NCI-H748 (cell line): ENCODE measurements at regions not wholly inside any gene's neighbourhood (a gene's known extent, or its start where the extent isn't known, plus 50 kb on each side); places are given as distances from the start of the nearest gene placed in this dataset.
A peak's percentile ranks its signal among the peaks of the same experiment; 100 is the strongest.

Source experiments
- DNase-seq: peaks from one replicate; lab custom pipeline; 2025; ENCODE audit not compliant: unreplicated experiment; lab: John Stamatoyannopoulos, UW

GRCh38 chr4:32752962-32753361 lies 2032.8 kb downstream of the PCDH7 start:
- no peak for DNase-seq

GRCh38 chr4:32768664-32769389 lies 2048.7 kb downstream of the PCDH7 start:
- no peak for DNase-seq

GRCh38 chr4:32771491-32771890 lies 2051.3 kb downstream of the PCDH7 start:
- no peak for DNase-seq

- DNase-seq: peak; percentile 64
Observed at GRCh38 chr4:32775049-32775448, 2054.9 kb downstream of the PCDH7 start.

- no peak for DNase-seq
Observed at GRCh38 chr4:32776435-32777203, 2056.4 kb downstream of the PCDH7 start.

GRCh38 chr4:32778025-32778424 lies 2057.9 kb downstream of the PCDH7 start:
- DNase-seq: no peak

GRCh38 chr4:32778938-32779337 lies 2058.8 kb downstream of the PCDH7 start:
- DNase-seq: no peak

GRCh38 chr4:32789026-32789608 lies 2068.9 kb downstream of the PCDH7 start:
- DNase-seq: no peak

- no peak for DNase-seq
Observed at GRCh38 chr4:32790803-32791202, 2070.6 kb downstream of the PCDH7 start.

- DNase-seq: no peak
Observed at GRCh38 chr4:32798471-32799159, 2078.4 kb downstream of the PCDH7 start.

- DNase-seq: no peak
Observed at GRCh38 chr4:32824336-32824735, 2104.2 kb downstream of the PCDH7 start.

GRCh38 chr4:32826169-32826568 lies 2106.0 kb downstream of the PCDH7 start:
- DNase-seq: peak; percentile 16

GRCh38 chr4:32830160-32830559 lies 2110.0 kb downstream of the PCDH7 start:
- no peak for DNase-seq

GRCh38 chr4:32831104-32831503 lies 2110.9 kb downstream of the PCDH7 start:
- DNase-seq: no peak

GRCh38 chr4:32840461-32841189 lies 2120.5 kb downstream of the PCDH7 start:
- no peak for DNase-seq

GRCh38 chr4:32841217-32841616 lies 2121.0 kb downstream of the PCDH7 start:
- DNase-seq: peak; percentile 39

GRCh38 chr4:32847461-32847860 lies 2127.3 kb downstream of the PCDH7 start:
- peak; percentile 12 for DNase-seq

- no peak for DNase-seq
Observed at GRCh38 chr4:32855622-32856021, 2135.5 kb downstream of the PCDH7 start.

GRCh38 chr4:32858361-32858760 lies 2138.2 kb downstream of the PCDH7 start:
- no peak for DNase-seq

- peak; percentile 27 for DNase-seq
Observed at GRCh38 chr4:32858971-32859370, 2138.8 kb downstream of the PCDH7 start.
